HepG2 (cell line): ENCODE measurements at regions not wholly inside any gene's neighbourhood (a gene's known extent, or its start where the extent isn't known, plus 50 kb on each side); places are given as distances from the start of the nearest gene placed in this dataset.

Experiments
- ATAC-seq: fragments of 200-7000 bp; cut with Tn5 transposase; 3 replicates; pipeline ENCODE4 v1.9.1; 2020; ENCODE audit warnings: mild to moderate bottlenecking, moderate library complexity
- BruUV-seq: library from RNA; stranded (reverse); fragments of 400-500 nt; replicated peaks from 2 replicates; lab custom pipeline; 2021; lab: Mats Ljungman, UMichigan
- CTCF ChIA-PET: fragments of 300-600 bp; formaldehyde crosslinking; extraction: SDS; loops from one replicate; lab custom pipeline; 2021; ENCODE audit warnings: low total read pairs, inconsistent platforms, low intra/inter-chr PET ratio; lab: Yijun Ruan, JAX
- POLR2A ChIA-PET: fragments of 350-600 bp; sonication (Branson Sonifier 250); formaldehyde crosslinking; loops from one replicate; lab custom pipeline; 2020; ENCODE audit warnings: antibody characterized with exemption, inconsistent platforms; lab: Yijun Ruan, JAX
- DNase-seq: peaks from one replicate; pipeline ENCODE4 v3.0.0-alpha.2; 2015; ENCODE audit warnings: low spot score
- FAIRE-seq: peaks from 3 replicates; lab custom pipeline; 2011; peaks lifted over from hg19 to GRCh38; lab: Jason Lieb, UNC
- H2AFZ ChIP-seq: one replicate; pipeline ENCODE4 v1.6.1; 2011; ENCODE audit warnings: low read length, inconsistent platforms
- H3K27ac ChIP-seq: fragments of 300-600 bp; 3 replicates; pipeline ENCODE4 v1.8.0; 2011; ENCODE audit warnings: mixed run types, mild to moderate bottlenecking, mixed read lengths, low read length, inconsistent platforms; ENCODE audit not compliant: insufficient read depth; ENCODE audit errors: extremely low read length
- H3K27me3 ChIP-seq, 2 experiments: fragments of 200-600 bp in 1 of 2; 2 replicates in 1 of 2; 3 replicates in 1 of 2; pipeline versions ENCODE4 v1.6.0 to v1.8.0; 2011; ENCODE audit warnings: low read length in 2 of 2, mild to moderate bottlenecking in 2 of 2, moderate library complexity in 2 of 2, inconsistent platforms in 1 of 2; ENCODE audit not compliant: insufficient read depth in 2 of 2, control insufficient read depth in 1 of 2
- H3K36me3 ChIP-seq, 2 experiments: fragments of 200-600 bp in 1 of 2; replicated peaks in 1 of 2; 2 replicates in 1 of 2; 3 replicates in 1 of 2; pipeline versions ENCODE4 v1.5.1 to v1.8.0; 2011; ENCODE audit warnings: low read length in 2 of 2, inconsistent platforms in 1 of 2; ENCODE audit not compliant: insufficient read depth in 2 of 2, control insufficient read depth in 1 of 2
- H3K4me1 ChIP-seq: 2 replicates; pipeline ENCODE4 v1.5.1; 2012; ENCODE audit warnings: low read length, inconsistent platforms; ENCODE audit not compliant: insufficient read depth
- H3K4me2 ChIP-seq: 2 replicates; pipeline ENCODE4 v1.6.0; 2011; ENCODE audit warnings: low read depth, low read length, inconsistent platforms
- H3K4me3 ChIP-seq, 3 experiments: fragments of 200-600 bp in 1 of 3; sonication (generic), shearing (Covaris generic) in 1 of 3; replicated peaks in 1 of 3; 2 replicates each; pipeline ENCODE4 v1.5.1; 2011 to 2016; ENCODE audit warnings: low read length in 3 of 3, inconsistent platforms in 2 of 3, low read depth in 2 of 3, mild to moderate bottlenecking in 2 of 3, control low read depth in 1 of 3, mixed read lengths in 1 of 3; ENCODE audit not compliant: insufficient read depth in 1 of 3
- H3K79me2 ChIP-seq: one replicate; pipeline ENCODE4 v1.6.1; 2011; ENCODE audit warnings: low read length, inconsistent platforms; ENCODE audit not compliant: insufficient read depth
- H3K9ac ChIP-seq: 2 replicates; pipeline ENCODE4 v1.6.0; 2011; ENCODE audit warnings: mild to moderate bottlenecking, low read depth, low read length, inconsistent platforms; ENCODE audit not compliant: insufficient read depth
- H3K9me3 ChIP-seq: 2 replicates; pipeline ENCODE4 v1.5.1; 2012; ENCODE audit warnings: mild to moderate bottlenecking, low read length
- H4K20me1 ChIP-seq: 2 replicates; pipeline ENCODE4 v1.6.0; 2011; ENCODE audit warnings: inconsistent platforms, mild to moderate bottlenecking, low read length, moderate library complexity; ENCODE audit not compliant: insufficient read depth
- ATF3 ChIP-seq: sonication (generic); formaldehyde crosslinking; IDR thresholded peaks from 2 replicates; pipeline ENCODE4 v1.4.0; 2020; ENCODE audit warnings: missing genetic modification reagents
- IRF1 ChIP-seq: sonication (generic); formaldehyde crosslinking; IDR thresholded peaks from 2 replicates; pipeline ENCODE4 v1.4.0; 2020; ENCODE audit warnings: low read depth, mild to moderate bottlenecking, missing genetic modification reagents
- JARID2 ChIP-seq: sonication (generic); formaldehyde crosslinking; IDR thresholded peaks from 2 replicates; pipeline ENCODE4 v1.8.1; 2023; ENCODE audit warnings: missing genetic modification reagents, inconsistent platforms; ENCODE audit not compliant: insufficient replicate concordance
- MAF1 ChIP-seq: sonication (generic); formaldehyde crosslinking; IDR thresholded peaks from 2 replicates; pipeline ENCODE4 v1.5.0; 2020; ENCODE audit warnings: missing genetic modification reagents, borderline replicate concordance
- PRDM10 ChIP-seq: sonication (generic); formaldehyde crosslinking; IDR thresholded peaks from 2 replicates; pipeline ENCODE4 v1.4.0; 2020; ENCODE audit warnings: low read depth, missing genetic modification reagents
- SALL1 ChIP-seq: sonication (generic); formaldehyde crosslinking; IDR thresholded peaks from 2 replicates; pipeline ENCODE4 v1.8.0; 2022; ENCODE audit warnings: mild to moderate bottlenecking, missing genetic modification reagents
- ZFP90 ChIP-seq: sonication (generic); formaldehyde crosslinking; IDR thresholded peaks from 2 replicates; pipeline ENCODE4 v1.8.0; 2022; ENCODE audit warnings: missing genetic modification reagents, mild to moderate bottlenecking, inconsistent platforms, borderline replicate concordance
- ZNF260 ChIP-seq: sonication (generic); formaldehyde crosslinking; IDR thresholded peaks from 2 replicates; pipeline ENCODE4 v1.4.0; 2020; ENCODE audit warnings: missing genetic modification reagents, low read depth, mild to moderate bottlenecking, borderline replicate concordance
- ZNF30 ChIP-seq: sonication (generic); formaldehyde crosslinking; IDR thresholded peaks from 2 replicates; pipeline ENCODE4 v1.5.0; 2020; ENCODE audit warnings: mild to moderate bottlenecking, missing genetic modification reagents
- ZNF556 ChIP-seq: sonication (generic); formaldehyde crosslinking; IDR thresholded peaks from 2 replicates; pipeline ENCODE4 v1.4.0; 2020; ENCODE audit warnings: mild to moderate bottlenecking, missing genetic modification reagents, borderline replicate concordance
- ZNF710 ChIP-seq: sonication (generic); formaldehyde crosslinking; IDR thresholded peaks from 2 replicates; pipeline ENCODE4 v1.5.0; 2020; ENCODE audit warnings: mild to moderate bottlenecking, missing genetic modification reagents, borderline replicate concordance
- ZNF784 ChIP-seq: sonication (generic); formaldehyde crosslinking; IDR thresholded peaks from 2 replicates; pipeline ENCODE4 v1.5.1; 2020; ENCODE audit warnings: missing genetic modification reagents, mild to moderate bottlenecking, borderline replicate concordance
- WGBS: methylation state at CpG from one replicate; pipeline ENCODE4 v1.1.6; 2017; ENCODE audit warnings: low lambda C conversion rate; 5-methylcytosine and 5-hydroxymethylcytosine counted together
- in situ Hi-C: cut with HindIII; loops from 2 replicates; pipeline ENCODE4 v1.10.0; 2017; ENCODE audit warnings: low pct_unique_long_range_greater_than_20kb; ENCODE audit not compliant: extremely low pct_ligation_motif_present
- intact Hi-C: fragments of 100-400 bp; cut with micrococcal nuclease; formaldehyde crosslinking; loops from one replicate; pipeline ENCODE4 v1.10.0; 2022; ENCODE audit not compliant: unreplicated experiment
- TF ChIP-seq, protein P1 (sequence below): sonication (generic); formaldehyde crosslinking; conservative IDR thresholded peaks from 2 replicates; pipeline ENCODE4 v1.4.0; 2020; ENCODE audit warnings: missing genetic modification reagents

DNA sequence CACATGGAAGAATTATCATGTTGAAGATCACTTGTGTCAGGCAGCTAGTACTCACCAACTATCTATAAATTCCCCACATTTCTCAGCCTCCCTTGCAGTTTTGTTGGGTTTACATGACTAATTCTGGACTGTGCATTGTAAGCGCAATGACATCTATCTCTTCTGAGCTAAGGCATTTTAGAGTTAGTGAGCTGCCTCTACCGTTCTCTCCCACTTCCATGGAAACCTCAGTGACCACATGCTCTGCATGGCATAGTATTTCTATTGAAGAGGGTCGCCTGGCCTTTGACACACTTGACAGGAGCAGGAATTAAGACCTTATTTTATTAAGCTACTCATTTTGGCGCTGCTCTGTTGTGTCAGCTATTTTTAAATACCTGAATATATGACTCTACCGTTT, 67.5 kb upstream of the NPY2R start:
- no peak overlapping the region for H3K9ac ChIP-seq
- no peak overlapping the region for H3K27ac ChIP-seq
- H3K79me2 ChIP-seq, result no peaks in the 10 kb centered on the region
- H3K9me3 ChIP-seq, result no peaks in the 10 kb centered on the region
- H4K20me1 ChIP-seq, result no peaks in the 10 kb centered on the region
- in situ Hi-C loops (no loop called here), intact Hi-C loops (no loop called here)
- no peaks in the 10 kb centered on the region for H3K4me1 ChIP-seq
- 11% methylated on average over 5 of the region's 5 CpGs for WGBS
- no peak for DNase-seq
- H3K4me2 ChIP-seq, result no peak overlapping the region
- BruUV-seq, result no TSS peak
- ChIA-PET CTCF (no interaction called here), POLR2A (no interaction called here)
- H3K4me3 ChIP-seq, result no peak overlapping the region
- H2AFZ ChIP-seq, result no peak overlapping the region
- no peaks in the 10 kb centered on the region for H3K36me3 ChIP-seq
- FAIRE-seq, result no peak
- no peaks in the 10 kb centered on the region for H3K27me3 ChIP-seq
- ATAC-seq, result no peak
- TF ChIP-seq MAF1 (CRISPR knock-in tag), result no peak
- TF ChIP-seq ZNF260 (CRISPR knock-in tag), result no peak
- no peak for TF ChIP-seq IRF1 (CRISPR knock-in tag)
- no peak for TF ChIP-seq JARID2 (CRISPR knock-in tag)
- no peak for TF ChIP-seq ZNF556
- TF ChIP-seq SALL1 (CRISPR knock-in tag), result no peak
- TF ChIP-seq, protein P1, sequence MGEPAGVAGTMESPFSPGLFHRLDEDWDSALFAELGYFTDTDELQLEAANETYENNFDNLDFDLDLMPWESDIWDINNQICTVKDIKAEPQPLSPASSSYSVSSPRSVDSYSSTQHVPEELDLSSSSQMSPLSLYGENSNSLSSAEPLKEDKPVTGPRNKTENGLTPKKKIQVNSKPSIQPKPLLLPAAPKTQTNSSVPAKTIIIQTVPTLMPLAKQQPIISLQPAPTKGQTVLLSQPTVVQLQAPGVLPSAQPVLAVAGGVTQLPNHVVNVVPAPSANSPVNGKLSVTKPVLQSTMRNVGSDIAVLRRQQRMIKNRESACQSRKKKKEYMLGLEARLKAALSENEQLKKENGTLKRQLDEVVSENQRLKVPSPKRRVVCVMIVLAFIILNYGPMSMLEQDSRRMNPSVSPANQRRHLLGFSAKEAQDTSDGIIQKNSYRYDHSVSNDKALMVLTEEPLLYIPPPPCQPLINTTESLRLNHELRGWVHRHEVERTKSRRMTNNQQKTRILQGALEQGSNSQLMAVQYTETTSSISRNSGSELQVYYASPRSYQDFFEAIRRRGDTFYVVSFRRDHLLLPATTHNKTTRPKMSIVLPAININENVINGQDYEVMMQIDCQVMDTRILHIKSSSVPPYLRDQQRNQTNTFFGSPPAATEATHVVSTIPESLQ, result no peak
- no peak for TF ChIP-seq PRDM10 (CRISPR knock-in tag)
- no peak for TF ChIP-seq ZNF784
- no peak for TF ChIP-seq ATF3 (CRISPR knock-in tag)
- no peak for TF ChIP-seq ZNF710 (CRISPR knock-in tag)
- TF ChIP-seq ZFP90 (CRISPR knock-in tag), result no peak
- TF ChIP-seq ZNF30 (CRISPR knock-in tag), result no peak
